ENCODE measurements at regions not wholly inside any gene's neighbourhood (a gene's known extent, or its start where the extent isn't known, plus 50 kb on each side); places are given as distances from the start of the nearest gene placed in this dataset.

DNA sequence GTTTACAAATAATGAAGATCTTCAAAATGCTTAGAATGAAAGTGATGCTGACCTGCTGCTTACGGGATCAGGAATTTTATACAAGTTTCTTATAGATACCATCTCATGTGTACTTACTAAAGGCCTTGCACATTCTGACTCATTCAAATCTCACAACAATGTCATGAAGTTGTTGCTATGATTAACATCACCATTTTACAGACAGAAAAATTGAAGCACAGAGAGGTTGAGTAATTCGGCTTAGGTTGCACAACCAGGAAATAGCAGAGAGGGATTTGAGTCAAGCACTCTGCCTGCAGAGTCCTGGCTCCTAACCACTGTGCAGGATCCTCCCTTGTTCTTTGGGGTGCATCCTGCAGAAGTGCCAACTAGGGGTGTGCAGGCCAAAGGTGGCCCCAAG is 471.9 kb downstream of the MIAT start:
- Mint-ChIP-seq H3K36me3 (ENCODE audit: insufficient read depth) (no peaks in the 10 kb centered on the region), H3K27ac (no peak overlapping the region), H3K27me3 (peaks cover 41% of the 10 kb centered on the region), H3K9me3 (ENCODE audit: low read depth) (no peaks in the 10 kb centered on the region), H3K4me3 (ENCODE audit: low read depth) (no peak overlapping the region), H3K4me1 (ENCODE audit: low read depth) (no peaks in the 10 kb centered on the region)
- DNase-seq (ENCODE audit: low spot score, unreplicated experiment), result no peak
- TF ChIP-seq, protein P1, sequence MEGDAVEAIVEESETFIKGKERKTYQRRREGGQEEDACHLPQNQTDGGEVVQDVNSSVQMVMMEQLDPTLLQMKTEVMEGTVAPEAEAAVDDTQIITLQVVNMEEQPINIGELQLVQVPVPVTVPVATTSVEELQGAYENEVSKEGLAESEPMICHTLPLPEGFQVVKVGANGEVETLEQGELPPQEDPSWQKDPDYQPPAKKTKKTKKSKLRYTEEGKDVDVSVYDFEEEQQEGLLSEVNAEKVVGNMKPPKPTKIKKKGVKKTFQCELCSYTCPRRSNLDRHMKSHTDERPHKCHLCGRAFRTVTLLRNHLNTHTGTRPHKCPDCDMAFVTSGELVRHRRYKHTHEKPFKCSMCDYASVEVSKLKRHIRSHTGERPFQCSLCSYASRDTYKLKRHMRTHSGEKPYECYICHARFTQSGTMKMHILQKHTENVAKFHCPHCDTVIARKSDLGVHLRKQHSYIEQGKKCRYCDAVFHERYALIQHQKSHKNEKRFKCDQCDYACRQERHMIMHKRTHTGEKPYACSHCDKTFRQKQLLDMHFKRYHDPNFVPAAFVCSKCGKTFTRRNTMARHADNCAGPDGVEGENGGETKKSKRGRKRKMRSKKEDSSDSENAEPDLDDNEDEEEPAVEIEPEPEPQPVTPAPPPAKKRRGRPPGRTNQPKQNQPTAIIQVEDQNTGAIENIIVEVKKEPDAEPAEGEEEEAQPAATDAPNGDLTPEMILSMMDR (IDR thresholded peaks at IDR 0.05; ENCODE audit: unreplicated experiment), result no peak

DNA sequence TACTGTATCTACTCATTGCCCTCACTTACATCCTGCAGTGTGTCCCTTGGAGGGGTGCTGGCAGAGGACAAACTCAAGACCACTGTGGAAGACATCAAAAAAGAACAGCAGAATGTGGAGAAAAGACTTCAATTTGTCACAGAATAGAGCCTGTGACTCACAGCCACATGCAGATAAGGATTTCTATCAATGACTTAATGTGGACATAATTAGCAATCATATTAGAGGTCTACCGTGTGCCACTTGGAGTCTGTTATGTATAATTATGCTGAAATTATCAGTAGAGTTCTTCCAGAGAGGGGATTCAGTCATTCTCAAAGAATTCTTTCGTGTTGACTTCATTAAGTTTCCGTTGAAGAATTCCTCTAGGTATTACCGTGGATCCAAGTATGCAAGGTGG is 473.5 kb downstream of the MIAT start:
- H3K4me1 Mint-ChIP-seq (ENCODE audit: low read depth), result no peaks in the 10 kb centered on the region
- no peaks in the 10 kb centered on the region for H3K36me3 Mint-ChIP-seq (ENCODE audit: insufficient read depth)
- H3K9me3 Mint-ChIP-seq (ENCODE audit: low read depth), result no peaks in the 10 kb centered on the region
- no peak for DNase-seq (ENCODE audit: low spot score, unreplicated experiment)
- TF ChIP-seq, protein P1 (IDR thresholded peaks at IDR 0.05; ENCODE audit: unreplicated experiment), result no peak
- H3K4me3 Mint-ChIP-seq (ENCODE audit: low read depth), result no peak overlapping the region
- H3K27me3 Mint-ChIP-seq, result peaks cover 40% of the 10 kb centered on the region
- no peak overlapping the region for H3K27ac Mint-ChIP-seq

DNA sequence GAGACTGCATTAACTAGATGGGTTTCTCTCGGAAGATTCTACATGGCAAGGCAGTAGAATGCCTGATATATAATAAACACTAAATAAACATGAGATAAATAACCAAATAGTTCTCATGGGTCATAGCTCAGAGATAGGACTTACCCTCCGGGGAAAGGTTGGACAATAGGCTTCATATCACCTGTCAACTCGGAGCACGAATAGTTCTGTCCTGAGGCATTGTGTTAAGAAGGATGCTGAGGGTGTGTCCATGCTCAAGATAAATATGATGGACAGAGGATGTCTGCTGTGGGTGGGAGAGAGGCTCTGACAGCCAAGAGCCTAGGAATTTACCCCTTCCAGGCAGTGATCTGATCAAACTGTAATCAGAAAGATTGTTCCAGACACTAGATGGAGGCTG is 474.0 kb downstream of the MIAT start:
- no peak for DNase-seq (ENCODE audit: low spot score, unreplicated experiment)
- Mint-ChIP-seq H3K9me3 (ENCODE audit: low read depth) (no peaks in the 10 kb centered on the region), H3K27ac (no peak overlapping the region), H3K4me1 (ENCODE audit: low read depth) (no peaks in the 10 kb centered on the region), H3K4me3 (ENCODE audit: low read depth) (no peak overlapping the region), H3K27me3 (peaks cover 38% of the 10 kb centered on the region), H3K36me3 (ENCODE audit: insufficient read depth) (no peaks in the 10 kb centered on the region)
- TF ChIP-seq, protein P1 (IDR thresholded peaks at IDR 0.05; ENCODE audit: unreplicated experiment), result no peak

DNA sequence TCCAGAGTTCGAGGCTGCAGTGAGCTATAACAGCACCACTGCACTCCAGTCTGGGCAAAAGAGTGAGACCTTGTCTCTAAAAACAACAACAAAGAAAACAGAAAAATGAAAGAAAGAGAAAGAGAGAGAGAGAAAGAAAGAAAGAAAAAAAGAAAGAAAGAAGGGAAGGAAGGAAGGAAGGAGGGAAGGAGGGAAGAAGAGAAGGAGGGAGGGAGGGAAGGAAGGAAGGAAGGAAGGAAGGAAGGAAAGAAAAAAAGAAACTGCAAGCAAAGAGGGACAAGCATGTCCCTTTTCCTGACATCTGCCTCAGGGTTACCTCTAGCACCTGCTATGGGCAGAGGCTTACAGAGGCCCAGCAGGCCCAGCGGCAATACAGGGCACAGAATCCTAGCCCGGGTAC is 475.0 kb downstream of the MIAT start:
- DNase-seq (ENCODE audit: low spot score, unreplicated experiment), result no peak
- Mint-ChIP-seq H3K27me3 (peaks cover 36% of the 10 kb centered on the region), H3K36me3 (ENCODE audit: insufficient read depth) (no peaks in the 10 kb centered on the region), H3K27ac (no peak overlapping the region), H3K4me1 (ENCODE audit: low read depth) (no peaks in the 10 kb centered on the region), H3K4me3 (ENCODE audit: low read depth) (no peak overlapping the region), H3K9me3 (ENCODE audit: low read depth) (no peaks in the 10 kb centered on the region)
- TF ChIP-seq, protein P1 (IDR thresholded peaks at IDR 0.05; ENCODE audit: unreplicated experiment), result no peak

DNA sequence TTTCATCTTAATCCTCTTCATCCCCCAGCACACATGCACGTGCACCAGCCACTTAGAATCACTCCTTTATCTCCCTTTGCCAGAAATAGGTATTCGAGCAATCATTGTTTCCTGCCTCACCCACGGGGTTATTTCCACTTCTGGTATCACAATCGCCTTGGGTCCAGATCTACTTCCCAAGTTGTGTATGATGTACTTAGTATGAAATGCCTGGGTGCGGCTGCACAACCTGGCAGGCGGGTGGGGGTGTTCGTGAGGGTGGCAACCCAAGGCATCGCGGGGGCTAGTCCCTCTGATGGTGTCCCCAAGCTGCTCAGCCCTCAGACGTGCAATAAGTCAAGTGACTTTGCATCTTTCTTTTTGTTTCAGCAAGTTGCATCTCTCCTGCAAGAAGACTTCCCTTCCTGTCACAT is 475.6 kb downstream of the MIAT start:
- TF ChIP-seq, protein P1 (IDR thresholded peaks at IDR 0.05; ENCODE audit: unreplicated experiment), result no peak
- Mint-ChIP-seq H3K4me3 (ENCODE audit: low read depth) (no peak overlapping the region), H3K4me1 (ENCODE audit: low read depth) (no peaks in the 10 kb centered on the region), H3K36me3 (ENCODE audit: insufficient read depth) (no peaks in the 10 kb centered on the region), H3K27me3 (peaks cover 36% of the 10 kb centered on the region), H3K27ac (no peak overlapping the region), H3K9me3 (ENCODE audit: low read depth) (no peaks in the 10 kb centered on the region)
- no peak for DNase-seq (ENCODE audit: low spot score, unreplicated experiment)

Data from progenitor cell of endocrine pancreas (in vitro differentiated cells).